IMR-90 (cell line): ENCODE measurements at regions not wholly inside any gene's neighbourhood (a gene's known extent, or its start where the extent isn't known, plus 50 kb on each side); places are given as distances from the start of the nearest gene placed in this dataset.

ENCODE experiments used
- ATAC-seq: fragments of 200-7000 bp; cut with Tn5 transposase; 2 replicates; pipeline ENCODE4 v1.9.1; 2020; ENCODE audit warnings: low read depth, mild to moderate bottlenecking, moderate library complexity
- BruUV-seq: library from RNA; stranded (reverse); fragments of 400-500 nt; replicated peaks from 2 replicates; lab custom pipeline; 2021; lab: Mats Ljungman, UMichigan
- CTCF ChIA-PET: fragments of 300-600 bp; formaldehyde crosslinking; extraction: SDS; loops from one replicate; lab custom pipeline; 2021; ENCODE audit warnings: antibody characterized with exemption; lab: Yijun Ruan, JAX
- POLR2A ChIA-PET: fragments of 300-600 bp; sonication (Branson Sonifier 250); formaldehyde crosslinking; loops from one replicate; lab custom pipeline; 2022; ENCODE audit warnings: antibody characterized with exemption; ENCODE audit not compliant: unreplicated experiment; lab: Charles Lee
- DNase-seq: peaks from one replicate; pipeline ENCODE4 v3.0.0; 2013
- H2AFZ ChIP-seq: replicated peaks from 2 replicates; pipeline ENCODE3; 2013; ENCODE audit warnings: low read length, mild to moderate bottlenecking; ENCODE audit not compliant: poor library complexity
- H2AK5ac ChIP-seq: 2 replicates; pipeline ENCODE4 v1.6.1; 2013; ENCODE audit warnings: low read depth, low read length, inconsistent platforms
- H2AK9ac ChIP-seq: replicated peaks from 2 replicates; pipeline ENCODE3; 2013; ENCODE audit warnings: mild to moderate bottlenecking, low read depth, low read length, moderate library complexity; ENCODE audit not compliant: poor library complexity
- H2BK120ac ChIP-seq: 2 replicates; pipeline ENCODE4 v1.6.1; 2013; ENCODE audit warnings: low read depth, low read length, inconsistent platforms
- H2BK15ac ChIP-seq: 3 replicates; pipeline ENCODE4 v1.6.1; 2013; ENCODE audit warnings: low read depth, low read length, inconsistent platforms
- H2BK20ac ChIP-seq: 2 replicates; pipeline ENCODE4 v1.6.1; 2013; ENCODE audit warnings: low read depth, mild to moderate bottlenecking, inconsistent platforms, low read length, moderate library complexity
- H2BK5ac ChIP-seq: 2 replicates; pipeline ENCODE4 v1.6.1; 2013; ENCODE audit warnings: mild to moderate bottlenecking, low read depth, low read length, inconsistent platforms; ENCODE audit not compliant: poor library complexity, severe bottlenecking
- H3K14ac ChIP-seq: replicated peaks from 2 replicates; pipeline ENCODE4 v1.6.1; 2013; ENCODE audit warnings: low read depth, low read length, inconsistent platforms
- H3K18ac ChIP-seq: 2 replicates; pipeline ENCODE4 v1.6.1; 2013; ENCODE audit warnings: low read depth, low read length, control low read depth
- H3K23ac ChIP-seq: 2 replicates; pipeline ENCODE4 v1.6.1; 2013; ENCODE audit warnings: low read depth, low read length, inconsistent platforms
- H3K27ac ChIP-seq: 2 replicates; pipeline ENCODE4 v1.5.1; 2013; ENCODE audit warnings: mild to moderate bottlenecking, control low read depth, low read length; ENCODE audit not compliant: insufficient read depth
- H3K27me3 ChIP-seq: 2 replicates; pipeline ENCODE4 v1.6.1; 2013; ENCODE audit warnings: low read length; ENCODE audit not compliant: control insufficient read depth, insufficient read depth
- H3K36me3 ChIP-seq: 2 replicates; pipeline ENCODE4 v1.6.1; 2013; ENCODE audit warnings: low read length, mixed read lengths; ENCODE audit not compliant: control insufficient read depth, insufficient read depth
- H3K4ac ChIP-seq: 2 replicates; pipeline ENCODE4 v1.6.1; 2013; ENCODE audit warnings: low read depth, low read length, inconsistent platforms
- H3K4me1 ChIP-seq: 2 replicates; pipeline ENCODE4 v1.6.1; 2013; ENCODE audit warnings: low read length, mixed read lengths; ENCODE audit not compliant: control insufficient read depth, insufficient read depth
- H3K4me2 ChIP-seq: 2 replicates; pipeline ENCODE4 v1.6.1; 2013; ENCODE audit warnings: low read depth, mild to moderate bottlenecking, control low read depth, low read length, moderate library complexity
- H3K4me3 ChIP-seq: 2 replicates; pipeline ENCODE4 v1.5.1; 2013; ENCODE audit warnings: low read depth, mild to moderate bottlenecking, control low read depth, low read length, moderate library complexity; ENCODE audit not compliant: insufficient read depth
- H3K56ac ChIP-seq: 2 replicates; pipeline ENCODE4 v1.6.1; 2013; ENCODE audit warnings: low read length, inconsistent platforms; ENCODE audit not compliant: insufficient read depth; ENCODE audit errors: extremely low read depth
- H3K79me1 ChIP-seq, 2 experiments: 2 replicates each; pipeline ENCODE4 v1.6.1; 2013; ENCODE audit warnings: low read length in 2 of 2, inconsistent platforms in 1 of 2, low read depth in 1 of 2
- H3K9ac ChIP-seq: 2 replicates; pipeline ENCODE4 v1.6.1; 2013; ENCODE audit warnings: low read depth, low read length, control low read depth
- H3K9me1 ChIP-seq: 2 replicates; pipeline ENCODE4 v1.6.1; 2013; ENCODE audit warnings: low read length, inconsistent platforms; ENCODE audit not compliant: insufficient read depth
- H3K9me3 ChIP-seq: 2 replicates; pipeline ENCODE4 v1.6.1; 2013; ENCODE audit warnings: low read length; ENCODE audit not compliant: control insufficient read depth, insufficient read depth
- H4K20me1 ChIP-seq: 2 replicates; pipeline ENCODE4 v1.6.1; 2013; ENCODE audit warnings: low read length, inconsistent platforms; ENCODE audit not compliant: insufficient read depth
- H4K5ac ChIP-seq: 2 replicates; pipeline ENCODE4 v1.6.1; 2013; ENCODE audit warnings: mild to moderate bottlenecking, low read depth, low read length, control low read depth
- H4K8ac ChIP-seq, 2 experiments: 2 replicates each; pipeline ENCODE4 v1.6.1; 2013; ENCODE audit warnings: low read depth in 2 of 2, low read length in 2 of 2, control low read depth in 1 of 2, inconsistent platforms in 1 of 2
- H4K91ac ChIP-seq: 2 replicates; pipeline ENCODE4 v1.6.1; 2013; ENCODE audit warnings: low read depth, low read length, inconsistent platforms; ENCODE audit not compliant: insufficient read depth
- BHLHE40 ChIP-seq: fragments of 150-350 bp; IDR thresholded peaks from 2 replicates; pipeline ENCODE4 v1.6.1; 2016; ENCODE audit warnings: mild to moderate bottlenecking, low read depth, low read length
- CEBPB ChIP-seq: IDR thresholded peaks from 2 replicates; pipeline ENCODE4 v1.6.1; 2012; ENCODE audit warnings: low read depth, low read length, improper control_type of control experiment
- CHD1 ChIP-seq: IDR thresholded peaks from 2 replicates; pipeline ENCODE4 v1.6.1; 2012; ENCODE audit warnings: low read depth, low read length, improper control_type of control experiment
- CTCF ChIP-seq: conservative IDR thresholded peaks from 2 replicates; pipeline ENCODE4 v1.5.1; 2012; ENCODE audit warnings: mild to moderate bottlenecking, low read depth, low read length, improper control_type of control experiment
- FOS ChIP-seq: fragments of 150-350 bp; IDR thresholded peaks from 2 replicates; pipeline ENCODE4 v1.6.1; 2016; ENCODE audit warnings: low read depth, low read length
- MAFK ChIP-seq: IDR thresholded peaks from 2 replicates; pipeline ENCODE4 v1.6.1; 2012; ENCODE audit warnings: low read depth, low read length, improper control_type of control experiment
- MAZ ChIP-seq: IDR thresholded peaks from 2 replicates; pipeline ENCODE4 v1.6.1; 2012; ENCODE audit warnings: low read depth, mild to moderate bottlenecking, low read length, improper control_type of control experiment, moderate library complexity, borderline replicate concordance
- MXI1 ChIP-seq: IDR thresholded peaks from 2 replicates; pipeline ENCODE4 v1.6.1; 2012; ENCODE audit warnings: low read depth, mild to moderate bottlenecking, low read length, moderate library complexity, borderline replicate concordance
- NFE2L2 ChIP-seq: fragments of 150-350 bp; IDR thresholded peaks from 2 replicates; pipeline ENCODE4 v1.6.1; 2016; ENCODE audit warnings: low read depth, mild to moderate bottlenecking, low read length
- POLR2A ChIP-seq: IDR thresholded peaks from 2 replicates; pipeline ENCODE4 v1.6.1; 2012; ENCODE audit warnings: mild to moderate bottlenecking, low read depth, low read length
- RAD21 ChIP-seq: IDR thresholded peaks from 2 replicates; pipeline ENCODE4 v1.6.1; 2012; ENCODE audit warnings: low read length, improper control_type of control experiment
- RCOR1 ChIP-seq: IDR thresholded peaks from 2 replicates; pipeline ENCODE4 v1.6.1; 2012; ENCODE audit warnings: mild to moderate bottlenecking, low read length, improper control_type of control experiment; ENCODE audit not compliant: insufficient replicate concordance
- RFX5 ChIP-seq: IDR thresholded peaks from 2 replicates; pipeline ENCODE4 v1.8.0; 2012; ENCODE audit warnings: low read depth, mild to moderate bottlenecking, low read length, moderate library complexity
- SMC3 ChIP-seq: fragments of 150-350 bp; IDR thresholded peaks from 2 replicates; pipeline ENCODE4 v1.6.1; 2016; ENCODE audit warnings: low read depth, mild to moderate bottlenecking, antibody characterized with exemption, low read length, moderate library complexity
- WGBS, 2 experiments: methylation state at CpG; one replicate each; pipeline versions ENCODE4 v1.1.5 to v1.1.7; 2013; ENCODE audit warnings: missing lambda C conversion rate in 2 of 2; ENCODE audit not compliant: insufficient read length in 1 of 2; ENCODE audit errors: extremely low coverage in 2 of 2; 5-methylcytosine and 5-hydroxymethylcytosine counted together
- dilution Hi-C: fragments of 300-500 bp; cut with HindIII; formaldehyde crosslinking; loops from one replicate; pipeline ENCODE4 v1.14.3; 2018; ENCODE audit warnings: low sequenced_read_pairs; ENCODE audit not compliant: unreplicated experiment
- in situ Hi-C: fragments of 300-500 bp; cut with MboI; formaldehyde crosslinking; loops from 3 replicates; pipeline ENCODE4 v1.14.3; 2019; ENCODE audit warnings: low sequenced_read_pairs, inconsistent platforms, mixed read lengths
- intact Hi-C: fragments of 100-400 bp; cut with micrococcal nuclease; formaldehyde crosslinking; loops from 2 replicates; pipeline ENCODE4 v1.10.0; 2022
- TF ChIP-seq, protein P1 (sequence below): fragments of 150-350 bp; IDR thresholded peaks from 2 replicates; pipeline ENCODE4 v1.6.1; 2017; ENCODE audit warnings: mild to moderate bottlenecking, antibody characterized with exemption, low read length, low read depth
- TF ChIP-seq, protein P2 (sequence below): fragments of 150-350 bp; IDR thresholded peaks from 2 replicates; pipeline ENCODE4 v1.6.1; 2016; ENCODE audit warnings: low read depth, mild to moderate bottlenecking, low read length, moderate library complexity, borderline replicate concordance

DNA sequence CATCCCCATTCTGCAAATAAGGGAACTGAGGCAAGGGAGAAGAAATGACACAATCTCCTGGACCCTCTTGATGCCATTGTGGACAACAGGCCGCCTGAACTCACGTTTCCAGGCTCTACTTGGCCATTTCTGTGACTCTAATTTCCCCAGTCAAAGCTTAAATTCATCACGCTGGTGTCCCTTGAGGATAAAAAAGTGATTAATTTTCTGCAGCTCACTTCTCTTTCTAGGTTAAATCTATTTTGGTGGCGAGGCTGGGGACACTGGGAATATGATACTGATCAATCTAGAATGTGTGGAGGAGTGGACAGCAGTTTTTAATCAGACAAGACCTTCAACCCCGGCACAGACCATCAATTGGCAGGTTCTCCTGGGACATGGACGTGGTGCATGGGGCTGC is 168.2 kb upstream of the SULF2 start:
- no peaks in the 10 kb centered on the region; the same call in 1 of the 2 replicates for H3K4me1 ChIP-seq
- H2AFZ ChIP-seq: no peak overlapping the region
- no peak overlapping the region for H3K56ac ChIP-seq
- H3K36me3 ChIP-seq: no peaks in the 10 kb centered on the region
- no peak overlapping the region for H3K23ac ChIP-seq
- H3K4me3 ChIP-seq: no peak overlapping the region
- no peaks in the 10 kb centered on the region for H3K9me3 ChIP-seq
- H3K4ac ChIP-seq: no peak overlapping the region
- dilution Hi-C loops (no loop called here), intact Hi-C loops (no loop called here), in situ Hi-C loops (no loop called here)
- H3K79me1 ChIP-seq: no peaks in the 10 kb centered on the region
- H2BK20ac ChIP-seq: no peak overlapping the region
- ChIA-PET POLR2A (no interaction called here), CTCF (no interaction called here)
- H2AK9ac ChIP-seq: no peak overlapping the region
- ATAC-seq: no peak
- no peak overlapping the region for H2AK5ac ChIP-seq
- no peak overlapping the region for H2BK5ac ChIP-seq
- no peak for DNase-seq
- BruUV-seq: no TSS peak
- H4K20me1 ChIP-seq: no peaks in the 10 kb centered on the region
- H4K8ac ChIP-seq: no peak overlapping the region
- no peak for TF ChIP-seq RCOR1
- TF ChIP-seq MAZ: no peak
- TF ChIP-seq RFX5: no peak
- no peak for TF ChIP-seq RAD21
- TF ChIP-seq BHLHE40: no peak
- TF ChIP-seq CHD1: no peak
- TF ChIP-seq POLR2A: no peak
- TF ChIP-seq, protein P1, sequence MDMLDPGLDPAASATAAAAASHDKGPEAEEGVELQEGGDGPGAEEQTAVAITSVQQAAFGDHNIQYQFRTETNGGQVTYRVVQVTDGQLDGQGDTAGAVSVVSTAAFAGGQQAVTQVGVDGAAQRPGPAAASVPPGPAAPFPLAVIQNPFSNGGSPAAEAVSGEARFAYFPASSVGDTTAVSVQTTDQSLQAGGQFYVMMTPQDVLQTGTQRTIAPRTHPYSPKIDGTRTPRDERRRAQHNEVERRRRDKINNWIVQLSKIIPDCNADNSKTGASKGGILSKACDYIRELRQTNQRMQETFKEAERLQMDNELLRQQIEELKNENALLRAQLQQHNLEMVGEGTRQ: no peak
- TF ChIP-seq, protein P2, sequence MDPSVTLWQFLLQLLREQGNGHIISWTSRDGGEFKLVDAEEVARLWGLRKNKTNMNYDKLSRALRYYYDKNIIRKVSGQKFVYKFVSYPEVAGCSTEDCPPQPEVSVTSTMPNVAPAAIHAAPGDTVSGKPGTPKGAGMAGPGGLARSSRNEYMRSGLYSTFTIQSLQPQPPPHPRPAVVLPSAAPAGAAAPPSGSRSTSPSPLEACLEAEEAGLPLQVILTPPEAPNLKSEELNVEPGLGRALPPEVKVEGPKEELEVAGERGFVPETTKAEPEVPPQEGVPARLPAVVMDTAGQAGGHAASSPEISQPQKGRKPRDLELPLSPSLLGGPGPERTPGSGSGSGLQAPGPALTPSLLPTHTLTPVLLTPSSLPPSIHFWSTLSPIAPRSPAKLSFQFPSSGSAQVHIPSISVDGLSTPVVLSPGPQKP: no peak
- no peak for TF ChIP-seq NFE2L2
- no peak for TF ChIP-seq CTCF
- TF ChIP-seq FOS: no peak
- no peak for TF ChIP-seq MXI1
- TF ChIP-seq SMC3: no peak
- TF ChIP-seq MAFK: no peak
- no peak for TF ChIP-seq CEBPB
- no peak overlapping the region for H3K4me2 ChIP-seq
- no peak overlapping the region for H2BK120ac ChIP-seq
- H2BK15ac ChIP-seq: no peak overlapping the region
- no peak overlapping the region for H3K14ac ChIP-seq
- 60% methylated on average over 1 of the region's 6 CpGs; no CpG with 5 or more reads in 1 of the 2 experiments for WGBS, 2 experiments
- H4K91ac ChIP-seq: no peak overlapping the region
- H4K5ac ChIP-seq: no peak overlapping the region
- H3K9ac ChIP-seq: no peak overlapping the region
- H3K27ac ChIP-seq: no peak overlapping the region
- H3K27me3 ChIP-seq: no peaks in the 10 kb centered on the region; the same call in 1 of the 2 replicates
- no peak overlapping the region for H3K18ac ChIP-seq
- no peaks in the 10 kb centered on the region for H3K9me1 ChIP-seq
